HUES48 (cell line): ENCODE measurements at regions not wholly inside any gene's neighbourhood (a gene's known extent, or its start where the extent isn't known, plus 50 kb on each side); places are given as distances from the start of the nearest gene placed in this dataset.

Experiments
- H3K27ac ChIP-seq: one replicate; pipeline ENCODE4 v1.7.0; 2013; ENCODE audit warnings: low read depth, low read length, inconsistent platforms
- H3K27me3 ChIP-seq: 2 replicates; pipeline ENCODE4 v1.6.1; 2013; ENCODE audit warnings: mild to moderate bottlenecking, low read length; ENCODE audit not compliant: control insufficient read depth, insufficient read depth
- H3K36me3 ChIP-seq: 2 replicates; pipeline ENCODE4 v1.6.1; 2013; ENCODE audit warnings: low read length; ENCODE audit not compliant: control insufficient read depth, insufficient read depth
- H3K4me1 ChIP-seq: 2 replicates; pipeline ENCODE4 v1.6.1; 2013; ENCODE audit warnings: mild to moderate bottlenecking, low read length; ENCODE audit not compliant: control insufficient read depth, insufficient read depth
- H3K4me3 ChIP-seq: 2 replicates; pipeline ENCODE4 v1.5.1; 2013; ENCODE audit warnings: mild to moderate bottlenecking, low read depth, low read length
- H3K9ac ChIP-seq: 2 replicates; pipeline ENCODE4 v1.6.1; 2013; ENCODE audit warnings: mild to moderate bottlenecking, low read depth, low read length, moderate library complexity
- H3K9me3 ChIP-seq: 2 replicates; pipeline ENCODE4 v1.6.1; 2013; ENCODE audit warnings: low read length; ENCODE audit not compliant: control insufficient read depth, insufficient read depth

GRCh38 chr6:62474793-62475192 lies 188.8 kb upstream of the KHDRBS2 start:
- Histone ChIP-seq H3K27me3 (no peaks in the 10 kb centered on the region), H3K4me1 (peaks cover 6% of the 10 kb centered on the region), H3K9me3 (no peaks in the 10 kb centered on the region), H3K9ac (no peak overlapping the region), H3K27ac (no peak overlapping the region), H3K36me3 (no peaks in the 10 kb centered on the region), H3K4me3 (no peak overlapping the region)

DNA sequence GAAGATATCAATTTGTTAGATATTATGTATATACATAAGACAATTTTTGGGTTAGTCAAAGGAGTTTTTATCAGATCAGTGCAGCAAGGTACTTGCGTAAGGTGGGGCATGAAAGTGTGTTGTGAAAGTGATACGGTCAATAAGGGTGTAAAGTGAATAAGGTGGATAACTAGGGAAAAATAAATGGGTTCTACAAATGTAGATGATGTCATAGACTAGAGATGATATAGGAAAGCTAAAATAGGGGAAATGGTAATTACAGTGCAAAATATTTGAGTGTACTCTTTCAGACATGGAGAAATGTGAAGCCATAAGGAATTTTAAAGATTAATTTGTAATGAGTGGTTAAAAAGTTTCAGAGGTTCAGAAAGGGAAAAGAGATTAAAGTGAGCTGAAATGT lies 180.6 kb upstream of the KHDRBS2 start:
- no peaks in the 10 kb centered on the region for H3K27me3 ChIP-seq
- no peaks in the 10 kb centered on the region for H3K36me3 ChIP-seq
- no peaks in the 10 kb centered on the region for H3K4me1 ChIP-seq
- no peak overlapping the region for H3K9ac ChIP-seq
- H3K27ac ChIP-seq, result no peak overlapping the region
- no peak overlapping the region for H3K4me3 ChIP-seq
- no peaks in the 10 kb centered on the region for H3K9me3 ChIP-seq

DNA sequence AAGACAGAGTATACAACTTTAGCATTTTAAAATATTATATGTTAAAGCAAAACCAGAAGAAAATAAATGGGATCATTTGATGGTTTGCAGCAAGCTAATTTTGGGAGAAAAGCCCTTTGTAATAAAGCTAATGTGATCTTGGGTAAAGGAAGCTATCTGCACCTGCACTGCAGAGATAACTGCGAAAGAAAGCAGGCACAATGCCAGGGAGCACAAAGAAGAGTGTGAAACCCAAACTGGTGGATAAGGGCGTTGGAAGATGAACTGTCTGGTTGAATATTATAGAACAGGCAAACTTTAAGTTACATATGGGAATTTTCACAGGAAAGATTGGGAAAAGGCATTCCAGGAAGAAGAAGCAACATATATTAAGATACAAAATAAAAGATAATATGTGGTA lies 179.2 kb upstream of the KHDRBS2 start:
- Histone ChIP-seq H3K4me1 (no peaks in the 10 kb centered on the region), H3K27ac (no peak overlapping the region), H3K4me3 (no peak overlapping the region), H3K9me3 (no peaks in the 10 kb centered on the region), H3K36me3 (no peaks in the 10 kb centered on the region), H3K9ac (no peak overlapping the region), H3K27me3 (no peaks in the 10 kb centered on the region)

- Histone ChIP-seq H3K27ac (no peak overlapping the region), H3K36me3 (no peaks in the 10 kb centered on the region), H3K9me3 (no peaks in the 10 kb centered on the region), H3K27me3 (no peaks in the 10 kb centered on the region), H3K4me3 (no peak overlapping the region), H3K4me1 (no peaks in the 10 kb centered on the region), H3K9ac (no peak overlapping the region)
These were observed 166.6 kb upstream of the KHDRBS2 start for GRCh38 chr6:62452586-62452985.

DNA sequence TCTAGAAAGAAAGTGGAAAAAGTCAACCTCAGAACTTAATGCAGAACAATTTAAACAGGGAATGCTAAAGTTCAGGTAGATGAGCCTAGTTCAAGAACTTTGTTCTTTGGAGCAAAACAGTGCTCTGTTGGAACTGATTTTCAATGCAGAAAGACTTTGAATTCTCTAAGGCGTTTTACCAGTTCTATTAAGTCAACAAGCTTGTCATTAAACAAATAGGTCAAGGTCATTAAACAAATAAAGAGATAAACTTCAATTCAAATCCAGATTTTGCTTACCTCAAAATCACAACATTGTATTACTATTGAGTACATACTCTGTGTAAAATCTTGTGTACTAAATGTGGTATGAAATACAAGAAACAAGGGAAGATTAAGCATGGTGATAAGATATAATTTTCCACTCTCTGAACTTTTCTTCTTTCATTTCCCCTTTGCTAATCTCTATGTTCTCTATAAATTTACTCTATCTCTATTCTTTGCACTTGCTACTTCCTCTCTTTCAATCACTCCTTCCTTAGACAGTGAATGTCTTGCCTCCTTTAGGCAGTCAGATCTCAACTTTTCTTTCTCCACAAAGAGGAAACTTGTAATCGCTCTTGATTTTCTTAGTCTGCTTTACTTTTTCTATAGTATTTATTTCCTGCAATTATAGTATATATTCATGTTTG lies 160.8 kb upstream of the KHDRBS2 start:
- H3K36me3 ChIP-seq, result no peaks in the 10 kb centered on the region
- no peaks in the 10 kb centered on the region for H3K9me3 ChIP-seq
- no peaks in the 10 kb centered on the region for H3K4me1 ChIP-seq
- no peaks in the 10 kb centered on the region for H3K27me3 ChIP-seq
- H3K4me3 ChIP-seq, result no peak overlapping the region
- no peak overlapping the region for H3K27ac ChIP-seq
- no peak overlapping the region for H3K9ac ChIP-seq

DNA sequence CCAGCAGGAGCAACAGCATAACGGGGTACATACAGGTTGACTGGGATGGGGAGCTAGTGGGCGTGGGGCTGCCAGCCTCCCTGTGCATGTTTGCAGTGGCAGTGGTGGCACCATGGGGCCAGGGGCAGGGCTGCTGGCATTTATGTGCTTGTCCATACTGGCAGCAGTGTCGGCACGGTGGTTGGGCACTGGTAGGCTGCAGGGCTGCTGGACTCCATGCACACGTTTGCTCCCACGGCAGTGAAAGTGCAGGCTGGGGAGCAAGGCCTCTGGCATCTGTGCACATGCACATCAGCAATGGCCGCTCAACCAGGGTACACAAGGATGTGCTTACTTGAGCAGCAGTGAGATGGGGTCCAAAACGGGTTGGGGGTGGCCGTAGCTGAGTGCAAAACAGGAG lies 159.5 kb upstream of the KHDRBS2 start:
- Histone ChIP-seq H3K27ac (no peak overlapping the region), H3K4me3 (no peak overlapping the region), H3K9me3 (no peaks in the 10 kb centered on the region), H3K36me3 (no peaks in the 10 kb centered on the region), H3K9ac (no peak overlapping the region), H3K27me3 (no peaks in the 10 kb centered on the region), H3K4me1 (no peaks in the 10 kb centered on the region)

- Histone ChIP-seq H3K9ac (no peak overlapping the region), H3K27ac (no peak overlapping the region)
These were observed 155.2 kb upstream of the KHDRBS2 start for GRCh38 chr6:62441182-62441581.

GRCh38 chr6:62429781-62430180 lies 143.8 kb upstream of the KHDRBS2 start:
- Histone ChIP-seq H3K4me1 (no peaks in the 10 kb centered on the region), H3K4me3 (no peak overlapping the region), H3K27me3 (no peaks in the 10 kb centered on the region), H3K9ac (no peak overlapping the region), H3K9me3 (no peaks in the 10 kb centered on the region), H3K27ac (no peak overlapping the region), H3K36me3 (no peaks in the 10 kb centered on the region)

More at GRCh38 chr6:62441182-62441581, 155.2 kb upstream of the KHDRBS2 start:
- no peak overlapping the region for H3K4me3 ChIP-seq
- H3K27me3 ChIP-seq, result no peaks in the 10 kb centered on the region
- H3K9me3 ChIP-seq, result peaks cover 6% of the 10 kb centered on the region
- no peaks in the 10 kb centered on the region for H3K4me1 ChIP-seq
- H3K36me3 ChIP-seq, result no peaks in the 10 kb centered on the region

DNA sequence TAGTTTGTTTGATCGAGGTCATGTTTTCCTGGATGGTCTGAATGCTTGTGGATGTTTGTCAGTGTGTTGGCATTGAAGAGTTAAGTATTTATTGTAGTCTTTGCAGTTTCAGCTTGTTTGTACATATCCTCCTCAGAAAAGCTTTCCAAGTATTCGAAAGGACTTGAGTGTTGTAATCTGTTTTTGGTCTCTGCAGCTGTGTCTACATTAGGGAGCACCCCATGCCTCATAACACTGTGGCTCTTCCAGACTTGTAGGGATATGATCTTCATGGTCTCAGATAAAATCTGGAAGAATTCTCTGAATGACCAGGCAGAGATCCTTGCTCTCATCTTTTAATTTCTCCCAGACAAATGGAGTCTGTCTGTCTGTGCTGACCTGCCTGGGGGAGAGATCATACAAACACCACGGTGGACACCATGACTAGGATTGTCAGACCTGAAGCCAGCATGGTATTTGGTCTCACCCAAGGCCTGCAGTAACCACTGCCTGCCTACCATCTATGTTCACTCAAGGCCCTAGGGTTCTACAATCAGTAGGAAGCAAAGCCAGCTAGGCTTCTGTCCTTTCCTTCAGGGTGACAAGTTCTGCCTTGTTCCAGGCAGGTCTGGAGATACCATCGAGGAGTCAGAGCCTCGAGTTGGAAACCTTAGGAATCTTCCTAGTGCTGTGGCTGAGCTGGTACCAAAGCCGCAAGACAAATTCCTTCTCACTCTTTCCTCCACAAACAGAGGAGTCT lies 114.7 kb upstream of the KHDRBS2 start:
- Histone ChIP-seq H3K4me3 (no peak overlapping the region), H3K27me3 (no peaks in the 10 kb centered on the region), H3K9me3 (no peaks in the 10 kb centered on the region), H3K36me3 (no peaks in the 10 kb centered on the region), H3K4me1 (no peaks in the 10 kb centered on the region), H3K27ac (no peak overlapping the region), H3K9ac (no peak overlapping the region)

- no peaks in the 10 kb centered on the region for H3K9me3 ChIP-seq
- peaks cover 12% of the 10 kb centered on the region for H3K4me1 ChIP-seq
- H3K36me3 ChIP-seq, result no peaks in the 10 kb centered on the region
- no peak overlapping the region for H3K27ac ChIP-seq
- H3K9ac ChIP-seq, result no peak overlapping the region
- H3K27me3 ChIP-seq, result no peaks in the 10 kb centered on the region
- H3K4me3 ChIP-seq, result no peak overlapping the region
These were observed 107.6 kb upstream of the KHDRBS2 start for GRCh38 chr6:62393608-62394007.

- H3K4me1 ChIP-seq, result peaks cover 12% of the 10 kb centered on the region
- H3K27me3 ChIP-seq, result no peaks in the 10 kb centered on the region
- no peak overlapping the region for H3K27ac ChIP-seq
- H3K9me3 ChIP-seq, result no peaks in the 10 kb centered on the region
- H3K4me3 ChIP-seq, result no peak overlapping the region
- no peaks in the 10 kb centered on the region for H3K36me3 ChIP-seq
- no peak overlapping the region for H3K9ac ChIP-seq
These were observed 106.3 kb upstream of the KHDRBS2 start for GRCh38 chr6:62392291-62392690.
